ENCODE measurements at regions not wholly inside any gene's neighbourhood (a gene's known extent, or its start where the extent isn't known, plus 50 kb on each side); places are given as distances from the start of the nearest gene placed in this dataset.

GRCh38 chr16:66169817-66170216 lies 196.7 kb upstream of the CDH5 start:
- DNase-seq = no peak

GRCh38 chr16:66168777-66169176 lies 197.7 kb upstream of the CDH5 start:
- no peak for DNase-seq

DNA sequence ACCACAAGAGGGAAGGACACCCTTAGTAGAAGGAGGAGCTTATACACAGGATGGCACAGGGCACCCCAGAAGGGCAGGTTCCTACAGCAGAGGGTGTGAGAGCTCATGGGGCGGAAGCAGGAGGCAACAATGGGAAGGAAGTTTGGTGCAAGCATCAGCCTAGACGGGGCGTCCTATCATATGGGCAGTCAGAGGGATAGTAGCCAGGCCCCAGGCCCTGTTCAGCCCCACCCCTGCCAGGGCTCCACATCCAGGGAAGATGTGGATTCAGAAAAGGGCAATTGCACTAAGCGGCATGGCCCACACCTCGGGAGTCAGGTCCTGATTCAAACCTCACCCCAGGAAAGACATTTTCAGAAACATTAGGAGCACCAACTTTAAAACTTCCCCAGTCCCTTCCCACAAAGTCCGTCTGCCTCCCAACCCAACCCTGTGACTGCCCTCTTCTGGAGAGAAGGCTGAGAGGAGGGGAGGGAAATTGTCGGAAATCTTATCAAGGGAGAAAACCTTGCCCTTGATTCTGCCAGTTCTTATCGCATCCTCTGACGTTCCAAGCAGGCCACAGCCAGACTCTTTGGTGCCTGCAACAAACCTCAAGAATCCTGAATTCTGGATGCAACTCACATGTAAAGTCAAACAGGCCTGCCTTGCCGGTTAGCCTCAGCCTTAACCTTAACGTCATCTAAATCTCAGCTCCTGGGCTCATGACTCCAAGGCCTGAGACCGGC lies 198.8 kb upstream of the CDH5 start:
- no peak for DNase-seq

- no peak for DNase-seq
Observed at GRCh38 chr16:66166490-66166889, 200.0 kb upstream of the CDH5 start.

DNA sequence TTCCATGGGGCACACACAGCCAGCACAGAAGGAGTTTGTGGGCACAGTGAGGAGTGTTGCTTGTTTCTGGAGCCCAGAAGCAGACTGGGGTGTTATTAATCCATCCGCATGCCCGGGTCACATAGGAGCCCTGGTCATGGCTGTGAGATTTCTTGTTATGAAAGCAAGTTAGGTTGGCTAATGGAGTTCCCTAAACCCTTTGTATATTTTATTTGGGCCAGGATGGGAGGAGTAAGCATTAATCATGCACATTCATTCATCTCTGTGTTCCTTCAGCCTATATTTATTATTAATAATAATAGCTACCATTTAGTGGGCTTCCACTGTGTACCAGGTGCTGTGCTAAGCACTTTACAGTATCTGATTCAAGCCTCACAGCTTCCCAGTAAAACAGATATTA lies 200.6 kb upstream of the CDH5 start:
- no peak for DNase-seq

GRCh38 chr16:66164581-66165247 lies 201.8 kb upstream of the CDH5 start:
- no peak for DNase-seq

- no peak for DNase-seq
Observed at GRCh38 chr16:66162821-66163220, 203.7 kb upstream of the CDH5 start.

- DNase-seq = no peak
Observed at GRCh38 chr16:66161942-66162341, 204.5 kb upstream of the CDH5 start.

DNA sequence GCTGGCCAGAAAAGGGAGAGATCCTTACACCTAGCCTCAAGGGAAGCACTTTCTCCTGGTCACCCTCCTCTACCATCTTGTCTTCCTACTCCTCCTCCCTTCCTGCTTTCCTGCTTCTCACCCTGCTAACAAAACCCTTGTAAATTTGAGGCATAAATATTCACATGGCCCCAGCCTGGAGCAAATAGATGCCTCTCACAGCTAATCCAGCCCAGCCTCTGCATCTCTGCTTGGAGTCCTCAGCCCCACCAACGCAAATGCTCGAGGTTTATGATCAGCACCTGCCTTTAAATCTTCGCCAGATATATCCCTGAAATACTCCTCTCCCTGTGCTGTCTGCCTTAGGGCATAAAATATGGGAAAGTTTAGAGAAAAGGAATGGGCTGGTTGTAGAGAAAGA lies 205.2 kb upstream of the CDH5 start:
- no peak for DNase-seq

GRCh38 chr16:66159987-66160386 lies 206.5 kb upstream of the CDH5 start:
- DNase-seq = no peak

DNA sequence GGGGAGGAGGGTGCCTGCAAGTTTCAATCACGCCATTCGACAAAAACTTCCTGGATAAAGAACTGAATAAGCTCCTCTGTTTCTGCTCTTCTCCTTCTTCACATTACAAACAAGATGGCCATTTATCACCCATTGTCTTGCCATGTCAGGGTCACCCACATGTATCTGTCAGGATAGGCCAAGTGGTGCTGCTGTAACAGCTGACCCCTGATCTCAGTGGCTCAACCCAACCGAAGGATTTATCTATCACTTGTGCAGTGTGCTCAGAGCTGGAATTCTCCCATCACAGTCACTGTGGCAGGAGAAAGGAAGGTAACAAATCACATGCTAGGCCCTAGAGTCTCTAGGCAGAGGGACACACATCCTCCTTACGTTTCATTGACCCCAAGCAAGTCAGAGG lies 210.0 kb upstream of the CDH5 start:
- no peak for DNase-seq

- DNase-seq = no peak
Observed at GRCh38 chr16:66155933-66156332, 210.6 kb upstream of the CDH5 start.

DNA sequence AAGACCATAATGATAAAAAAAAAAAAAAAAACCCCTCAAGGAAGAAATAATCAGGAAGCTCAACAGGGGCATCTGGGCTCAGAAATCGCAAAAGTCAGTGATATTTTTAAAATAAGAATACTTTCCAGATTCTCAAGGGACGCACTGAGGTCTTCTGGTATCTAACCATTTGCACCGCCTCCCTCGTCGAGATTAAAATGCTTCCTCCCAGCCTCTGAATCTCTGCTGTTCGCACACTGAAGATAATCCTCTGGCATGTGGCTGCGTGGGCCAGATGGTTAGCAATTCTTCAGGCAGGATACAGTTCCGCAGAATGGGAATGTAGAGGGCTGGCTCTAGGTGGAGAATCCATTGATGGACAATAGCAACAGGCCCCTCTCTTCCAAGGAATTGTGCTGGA lies 211.7 kb upstream of the CDH5 start:
- no peak for DNase-seq

DNA sequence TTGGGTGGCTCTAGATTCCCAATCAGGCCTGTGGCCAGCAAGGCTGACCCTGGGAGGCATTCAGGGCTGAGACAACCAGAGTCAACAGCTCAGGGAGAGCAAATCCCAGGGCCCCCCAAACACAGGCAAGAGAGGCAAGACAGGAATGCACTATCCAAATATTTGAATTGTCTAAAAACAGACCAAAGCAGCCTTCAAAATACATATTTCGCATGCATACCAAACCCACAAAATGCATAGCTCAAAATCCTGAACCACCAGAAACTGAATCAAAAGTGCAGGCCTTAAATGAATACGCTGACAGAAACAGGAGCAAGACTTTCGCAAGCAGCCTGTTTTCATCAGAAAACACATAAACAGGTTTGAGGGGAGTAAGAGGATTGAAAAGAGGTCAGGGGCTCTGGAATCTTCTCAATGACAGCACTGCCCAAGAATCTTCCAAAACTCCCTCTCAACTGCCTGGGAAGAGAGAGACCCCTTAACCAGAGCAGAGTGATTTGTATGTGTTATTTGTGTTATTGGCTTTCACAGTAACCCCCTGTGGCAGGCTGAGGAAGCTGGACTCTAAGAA lies 213.6 kb upstream of the CDH5 start:
- no peak for DNase-seq

GRCh38 chr16:66152181-66152580 lies 214.3 kb upstream of the CDH5 start:
- DNase-seq = no peak

GRCh38 chr16:66150698-66151482 lies 215.6 kb upstream of the CDH5 start:
- no peak for DNase-seq

DNA sequence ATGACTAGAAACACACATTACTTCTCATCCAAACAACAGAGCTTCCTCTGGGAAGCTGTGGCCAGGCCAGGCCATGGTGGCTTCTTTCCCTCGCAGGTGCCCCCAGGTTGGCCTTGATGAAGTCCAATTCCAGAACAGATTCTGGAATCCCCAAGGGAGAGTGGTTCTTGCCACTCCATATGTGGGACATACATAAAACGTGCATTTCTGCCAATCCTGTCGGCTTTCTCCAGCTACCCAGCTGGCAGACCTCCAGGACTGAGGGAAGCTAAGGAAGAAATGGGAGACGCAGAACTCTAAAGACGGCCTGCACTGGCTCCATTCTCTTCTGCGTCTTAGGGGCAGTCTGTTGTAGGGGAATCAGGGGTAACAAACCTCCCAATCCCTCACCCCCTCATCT lies 219.2 kb upstream of the CDH5 start:
- no peak for DNase-seq

DNA sequence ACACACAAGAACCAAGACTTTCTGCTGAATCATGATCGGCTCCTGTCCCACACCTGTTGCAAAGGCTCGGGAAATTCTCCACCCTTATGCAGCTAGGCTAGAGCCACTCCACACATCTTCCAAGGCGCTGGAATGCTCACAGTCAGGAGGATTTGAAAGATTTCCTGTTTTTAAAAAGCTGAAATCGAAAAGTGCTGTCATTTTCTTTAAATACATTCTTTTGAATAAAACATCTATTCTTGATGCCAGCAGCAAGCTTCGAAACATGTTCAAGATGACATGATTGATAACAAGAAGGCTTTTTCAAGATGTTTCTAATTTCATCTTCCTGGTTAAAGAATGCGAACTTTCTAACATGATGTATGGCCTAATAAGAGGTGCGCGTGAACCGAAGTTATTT lies 219.7 kb upstream of the CDH5 start:
- no peak for DNase-seq

DNA sequence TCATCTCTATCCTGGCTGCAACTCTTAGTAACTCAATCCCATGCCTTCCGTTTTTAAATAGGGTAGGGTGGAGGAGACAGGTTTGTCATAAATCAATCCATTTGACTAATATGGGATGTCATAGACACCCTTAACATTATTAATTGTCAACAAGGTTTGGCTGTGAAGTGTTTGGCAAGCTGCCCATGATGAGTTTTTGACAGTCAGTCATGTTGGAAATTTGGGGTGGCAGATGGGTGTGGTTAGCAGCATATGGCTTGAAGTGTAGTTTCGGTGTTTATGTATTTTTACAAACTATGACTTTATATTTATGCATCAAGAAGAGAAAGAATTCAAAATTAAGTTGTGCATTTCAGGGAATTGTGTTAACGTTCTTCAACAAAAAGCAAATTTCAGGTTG lies 221.8 kb upstream of the CDH5 start:
- peak in 1 of 2 experiments; percentile 5 for DNase-seq

DNA sequence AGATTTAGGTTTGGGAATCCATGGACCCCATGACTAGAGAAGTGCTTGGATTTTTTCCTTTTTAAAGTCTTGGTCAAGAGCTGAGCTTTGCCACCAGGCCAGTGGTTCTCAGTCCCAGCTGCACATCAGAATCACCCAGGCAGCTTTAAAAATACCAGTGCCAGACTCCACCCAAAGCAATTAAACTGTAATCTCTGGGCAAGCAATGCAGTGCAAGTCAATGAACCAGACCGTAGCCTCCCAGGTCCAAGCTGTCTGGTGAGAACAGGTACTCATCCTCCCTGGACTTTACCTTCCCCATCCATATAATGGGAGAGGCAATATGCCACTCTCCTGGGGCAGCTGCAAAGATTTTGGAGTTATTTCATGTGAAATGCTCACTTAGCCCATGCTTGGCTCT lies 223.1 kb upstream of the CDH5 start:
- DNase-seq = no peak

- no peak for DNase-seq
Observed at GRCh38 chr16:66141885-66142284, 224.6 kb upstream of the CDH5 start.

DNA sequence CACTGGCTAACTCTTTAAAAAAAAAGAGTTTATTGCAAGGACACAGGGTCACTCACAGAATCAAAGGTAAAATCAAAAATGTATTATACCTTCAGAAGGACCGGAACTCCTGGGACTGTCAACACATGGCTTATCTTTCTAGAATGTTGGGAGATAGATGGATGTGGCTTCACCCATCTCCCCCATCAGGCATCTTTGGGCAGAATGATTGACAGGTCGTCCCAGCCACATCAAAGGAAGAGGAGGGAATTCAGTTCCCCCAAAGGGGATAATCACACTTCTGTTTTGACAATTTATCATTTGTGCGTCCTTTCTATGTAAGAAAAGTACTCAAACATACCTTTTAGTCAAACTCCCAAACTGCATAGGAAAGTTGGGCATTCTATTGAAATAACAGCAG lies 228.6 kb upstream of the CDH5 start:
- no peak for DNase-seq

- no peak for DNase-seq
Observed at GRCh38 chr16:66136841-66137240, 229.7 kb upstream of the CDH5 start.

GRCh38 chr16:66135838-66136237 lies 230.7 kb upstream of the CDH5 start:
- no peak for DNase-seq
